Mesodermal cell (in vitro differentiated cells): ENCODE measurements at regions not wholly inside any gene's neighbourhood (a gene's known extent, or its start where the extent isn't known, plus 50 kb on each side); places are given as distances from the start of the nearest gene placed in this dataset.

Experiments
- H3K27ac ChIP-seq: 2 replicates; pipeline ENCODE4 v1.7.0; 2013; ENCODE audit warnings: mild to moderate bottlenecking, low read depth, low read length, moderate library complexity; ENCODE audit not compliant: severe bottlenecking
- H3K36me3 ChIP-seq: 2 replicates; pipeline ENCODE4 v1.7.1; 2013; ENCODE audit warnings: mild to moderate bottlenecking, low read length, moderate library complexity; ENCODE audit not compliant: control insufficient read depth, insufficient read depth
- H3K4me1 ChIP-seq: one replicate; pipeline ENCODE4 v1.7.1; 2013; ENCODE audit warnings: mild to moderate bottlenecking, low read length; ENCODE audit not compliant: insufficient read depth, control insufficient read depth, poor library complexity, severe bottlenecking
- H3K4me3 ChIP-seq: 2 replicates; pipeline ENCODE4 v1.7.0; 2013; ENCODE audit warnings: low read length, control low read depth, mild to moderate bottlenecking; ENCODE audit not compliant: insufficient read depth, poor library complexity, severe bottlenecking; ENCODE audit errors: extremely low read depth
- H3K9me3 ChIP-seq: 2 replicates; pipeline ENCODE4 v1.7.1; 2013; ENCODE audit warnings: mild to moderate bottlenecking, low read length, moderate library complexity; ENCODE audit not compliant: control insufficient read depth
- WGBS, 2 experiments: methylation state at CpG; one replicate each; pipeline ENCODE4 v1.1.5; 2013; ENCODE audit warnings: missing lambda C conversion rate in 2 of 2; ENCODE audit not compliant: insufficient coverage in 2 of 2; 5-methylcytosine and 5-hydroxymethylcytosine counted together

DNA sequence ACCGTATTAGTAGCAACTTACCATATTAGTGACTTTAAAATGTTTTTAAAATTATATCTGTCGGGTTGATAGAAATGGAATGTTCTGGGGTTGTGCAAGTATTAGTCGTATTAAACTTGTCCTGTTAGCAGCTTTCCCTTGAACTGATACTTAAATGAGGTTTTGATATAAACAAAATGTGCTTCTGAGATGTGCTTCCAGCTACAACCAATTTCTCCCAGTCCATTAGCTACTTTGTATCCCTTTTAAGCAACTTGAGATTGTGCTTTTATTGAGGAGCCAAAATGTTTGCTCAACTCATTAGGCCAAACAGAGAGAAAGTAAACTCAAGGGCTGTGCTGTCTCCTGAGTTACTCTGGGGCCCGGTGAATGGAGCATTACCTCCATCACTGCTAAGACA, 255.0 kb upstream of the RBFOX1 start:
- Histone ChIP-seq H3K4me3 (no peak overlapping the region), H3K36me3 (no peaks in the 10 kb centered on the region), H3K9me3 (no peaks in the 10 kb centered on the region), H3K4me1 (no peaks in the 10 kb centered on the region), H3K27ac (no peak overlapping the region)
- 70 to 100% methylated on average over 1 of the region's 4 CpGs for WGBS, 2 experiments

GRCh38 chr16:7074715-7075114, 257.9 kb upstream of the RBFOX1 start:
- Histone ChIP-seq H3K4me1 (no peaks in the 10 kb centered on the region), H3K4me3 (no peak overlapping the region), H3K36me3 (no peaks in the 10 kb centered on the region), H3K9me3 (no peaks in the 10 kb centered on the region), H3K27ac (no peak overlapping the region)
- WGBS, 2 experiments: 94 to 100% methylated on average over 3 of the region's 4 CpGs

GRCh38 chr16:7057458-7057857, 275.2 kb upstream of the RBFOX1 start:
- Histone ChIP-seq H3K36me3 (no peaks in the 10 kb centered on the region), H3K4me3 (no peak overlapping the region), H3K27ac (no peak overlapping the region), H3K9me3 (no peaks in the 10 kb centered on the region), H3K4me1 (peaks cover 5% of the 10 kb centered on the region)
- WGBS, 2 experiments: 90 to 100% methylated on average over 2 to 4 of the region's 5 CpGs

DNA sequence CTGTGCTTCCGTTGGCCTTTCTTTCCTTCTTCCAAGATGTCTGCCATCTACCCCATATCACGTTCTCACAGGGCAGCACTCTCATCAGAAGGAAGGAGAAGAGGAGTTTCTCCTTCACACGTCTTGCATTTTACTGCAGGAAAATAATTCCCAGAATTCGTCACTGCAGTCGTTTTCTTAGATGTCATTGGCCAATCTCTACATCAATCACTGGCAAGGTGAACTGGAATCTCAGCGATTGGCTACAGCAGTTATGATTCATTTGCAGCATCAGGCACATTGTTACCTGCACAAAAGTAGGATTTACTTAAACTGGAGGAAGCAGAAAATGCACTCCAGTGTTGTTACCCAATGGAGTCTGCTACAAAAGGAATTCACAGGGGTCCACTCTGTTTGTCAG, 277.2 kb upstream of the RBFOX1 start:
- Histone ChIP-seq H3K27ac (no peak overlapping the region), H3K4me1 (peaks cover 5% of the 10 kb centered on the region), H3K4me3 (no peak overlapping the region), H3K9me3 (no peaks in the 10 kb centered on the region), H3K36me3 (no peaks in the 10 kb centered on the region)
- 74 to 75% methylated on average over 4 of the region's 6 CpGs for WGBS, 2 experiments

GRCh38 chr16:7051591-7052349, 280.9 kb upstream of the RBFOX1 start:
- Histone ChIP-seq H3K36me3 (no peaks in the 10 kb centered on the region), H3K4me1 (no peaks in the 10 kb centered on the region), H3K27ac (no peak overlapping the region), H3K9me3 (no peaks in the 10 kb centered on the region), H3K4me3 (no peak overlapping the region)
- WGBS, 2 experiments: no CpG with 5 or more reads among the region's 4 CpGs

DNA sequence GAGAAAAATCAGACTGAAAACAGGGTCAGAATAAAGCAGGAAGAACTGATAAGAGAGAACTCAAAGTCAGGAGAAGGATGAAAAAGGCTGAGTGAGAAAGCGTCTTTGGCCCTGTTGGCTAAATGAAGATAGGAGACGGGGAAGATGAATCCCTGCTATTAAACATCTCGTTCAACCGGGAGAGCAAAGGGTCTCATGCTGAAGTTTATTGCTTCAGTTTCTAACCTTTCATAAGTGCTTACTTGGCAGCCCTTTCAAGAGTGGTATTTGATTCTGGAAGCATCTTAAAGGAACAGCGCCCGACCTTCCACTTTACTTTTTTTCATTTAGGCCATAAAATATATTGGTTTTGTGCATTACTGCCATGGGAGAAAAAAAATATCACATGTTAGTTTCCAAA, 288.3 kb upstream of the RBFOX1 start:
- no peak overlapping the region for H3K4me3 ChIP-seq
- no peaks in the 10 kb centered on the region for H3K9me3 ChIP-seq
- WGBS, 2 experiments: 87 to 92% methylated on average over 4 of the region's 6 CpGs
- H3K4me1 ChIP-seq: no peaks in the 10 kb centered on the region
- no peak overlapping the region for H3K27ac ChIP-seq
- no peaks in the 10 kb centered on the region for H3K36me3 ChIP-seq

- no peaks in the 10 kb centered on the region for H3K36me3 ChIP-seq
- H3K27ac ChIP-seq: no peak overlapping the region
- no peaks in the 10 kb centered on the region for H3K9me3 ChIP-seq
- no peaks in the 10 kb centered on the region for H3K4me1 ChIP-seq
- WGBS, 2 experiments: 80 to 94% methylated on average over 2 to 4 of the region's 4 CpGs
- no peak overlapping the region for H3K4me3 ChIP-seq
These were observed 294.2 kb upstream of the RBFOX1 start for GRCh38 chr16:7038475-7038874.

- Histone ChIP-seq H3K27ac (no peak overlapping the region), H3K4me3 (no peak overlapping the region), H3K4me1 (no peaks in the 10 kb centered on the region), H3K36me3 (no peaks in the 10 kb centered on the region), H3K9me3 (no peaks in the 10 kb centered on the region)
- 100% methylated on average over 1 of the region's 4 CpGs; no CpG with 5 or more reads in 1 of the 2 experiments for whole genome bisulfite sequencing, 2 experiments
These were observed 295.1 kb upstream of the RBFOX1 start for GRCh38 chr16:7037495-7037894.

DNA sequence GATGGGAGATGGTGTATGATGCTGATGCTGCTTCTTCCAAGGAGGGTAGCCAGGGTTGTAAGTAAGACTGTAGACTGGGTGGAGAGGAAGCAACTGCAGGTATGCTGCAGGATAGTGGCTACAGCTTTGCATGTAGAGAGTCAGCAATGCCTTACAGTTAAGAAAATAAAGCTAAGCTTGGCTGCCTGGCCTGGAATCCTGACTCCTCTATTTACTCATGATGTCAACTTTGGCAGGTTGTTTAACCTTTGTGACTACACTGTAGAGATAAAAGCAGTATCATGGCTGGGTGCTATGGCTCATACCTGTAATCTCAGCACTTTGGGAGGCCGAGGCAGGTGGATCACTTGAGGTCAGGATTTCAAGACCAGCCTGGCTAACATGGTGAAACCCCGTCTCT, 301.6 kb upstream of the RBFOX1 start:
- H3K27ac ChIP-seq: no peak overlapping the region
- no peak overlapping the region for H3K4me3 ChIP-seq
- H3K4me1 ChIP-seq: no peaks in the 10 kb centered on the region
- no peaks in the 10 kb centered on the region for H3K9me3 ChIP-seq
- no peaks in the 10 kb centered on the region for H3K36me3 ChIP-seq
- WGBS, 2 experiments: 86 to 100% methylated on average over 1 of the region's 2 CpGs

- Histone ChIP-seq H3K4me1 (no peaks in the 10 kb centered on the region), H3K36me3 (no peaks in the 10 kb centered on the region), H3K4me3 (no peak overlapping the region), H3K9me3 (no peaks in the 10 kb centered on the region), H3K27ac (no peak overlapping the region)
These were observed 305.2 kb upstream of the RBFOX1 start for GRCh38 chr16:7027401-7027800.

- H3K36me3 ChIP-seq: no peaks in the 10 kb centered on the region
- H3K9me3 ChIP-seq: no peaks in the 10 kb centered on the region
- H3K4me1 ChIP-seq: no peaks in the 10 kb centered on the region
- no peak overlapping the region for H3K4me3 ChIP-seq
- 56 to 76% methylated on average over 3 to 6 of the region's 6 CpGs for WGBS, 2 experiments
- no peak overlapping the region for H3K27ac ChIP-seq
These were observed 306.0 kb upstream of the RBFOX1 start for GRCh38 chr16:7026639-7027038.
